ENCODE measurements at regions not wholly inside any gene's neighbourhood (a gene's known extent, or its start where the extent isn't known, plus 50 kb on each side); places are given as distances from the start of the nearest gene placed in this dataset.

GRCh38 chr7:42702647-42703046, 209.2 kb downstream of the C7orf25 start:
- Mint-ChIP-seq H3K4me3 (no peak overlapping the region), H3K27me3 (ENCODE audit: low read depth) (no peaks in the 10 kb centered on the region), H3K9me3 (no peaks in the 10 kb centered on the region), H3K4me1 (peaks cover 37% of the 10 kb centered on the region), H3K27ac (peak overlapping the region in 2 of 3 experiments; percentile 30 to 62), H3K36me3 (ENCODE audit: low read depth) (no peaks in the 10 kb centered on the region)
- no peak for TF ChIP-seq CTCF (IDR thresholded peaks at IDR 0.05; ENCODE audit: unreplicated experiment in 3 of 3)

DNA sequence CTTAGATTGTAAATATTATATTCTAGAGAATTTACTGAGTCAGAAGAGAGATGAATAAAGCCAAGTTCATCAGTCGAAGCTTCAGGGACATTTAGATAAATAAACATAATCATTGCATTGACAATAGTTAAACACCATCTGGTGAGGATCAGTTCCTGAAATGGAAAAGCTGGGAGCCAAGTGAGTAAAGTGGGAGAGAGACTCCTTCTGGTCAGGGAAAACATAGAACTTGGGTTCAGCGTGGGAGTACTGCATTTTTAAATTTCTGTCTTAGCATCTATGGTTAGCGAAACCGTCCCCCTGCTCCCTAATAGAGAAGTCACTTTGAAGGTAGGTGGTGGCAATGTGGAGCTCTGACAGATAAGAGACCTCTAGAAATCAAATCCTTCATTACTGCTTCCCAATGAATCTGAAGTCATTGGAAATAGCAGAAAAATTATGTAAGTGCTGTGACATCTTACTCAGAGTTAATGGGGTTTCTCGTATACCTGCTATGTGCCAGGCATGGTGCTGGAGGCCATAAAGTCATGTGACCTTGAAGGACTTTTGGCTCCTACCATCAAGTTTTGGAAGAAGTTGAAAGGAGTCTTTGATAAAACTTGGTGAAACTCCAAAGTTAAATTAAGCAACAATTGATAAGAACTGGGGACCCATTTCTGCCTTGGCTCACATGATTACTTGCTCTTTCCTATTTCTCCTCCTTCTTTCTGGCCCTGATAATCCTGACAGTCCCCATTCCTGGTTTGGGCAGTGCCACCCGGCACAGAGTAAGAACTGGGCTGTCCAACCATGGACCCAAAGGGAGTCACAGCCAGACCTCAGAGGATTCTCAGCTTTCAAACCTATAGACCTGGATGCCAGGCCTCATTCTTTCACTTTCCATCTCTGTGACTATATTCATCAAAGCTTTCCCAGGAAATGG, 211.2 kb downstream of the C7orf25 start:
- Mint-ChIP-seq H3K4me3 (no peak overlapping the region), H3K27ac (peak overlapping the region; percentile 77 to 98 (median 92)), H3K36me3 (ENCODE audit: low read depth) (no peaks in the 10 kb centered on the region), H3K27me3 (ENCODE audit: low read depth) (no peaks in the 10 kb centered on the region), H3K4me1 (peaks cover 54% of the 10 kb centered on the region), H3K9me3 (no peaks in the 10 kb centered on the region)
- peak in 1 of 3 experiments; percentile 31 for TF ChIP-seq CTCF (IDR thresholded peaks at IDR 0.05; ENCODE audit: unreplicated experiment in 3 of 3)

DNA sequence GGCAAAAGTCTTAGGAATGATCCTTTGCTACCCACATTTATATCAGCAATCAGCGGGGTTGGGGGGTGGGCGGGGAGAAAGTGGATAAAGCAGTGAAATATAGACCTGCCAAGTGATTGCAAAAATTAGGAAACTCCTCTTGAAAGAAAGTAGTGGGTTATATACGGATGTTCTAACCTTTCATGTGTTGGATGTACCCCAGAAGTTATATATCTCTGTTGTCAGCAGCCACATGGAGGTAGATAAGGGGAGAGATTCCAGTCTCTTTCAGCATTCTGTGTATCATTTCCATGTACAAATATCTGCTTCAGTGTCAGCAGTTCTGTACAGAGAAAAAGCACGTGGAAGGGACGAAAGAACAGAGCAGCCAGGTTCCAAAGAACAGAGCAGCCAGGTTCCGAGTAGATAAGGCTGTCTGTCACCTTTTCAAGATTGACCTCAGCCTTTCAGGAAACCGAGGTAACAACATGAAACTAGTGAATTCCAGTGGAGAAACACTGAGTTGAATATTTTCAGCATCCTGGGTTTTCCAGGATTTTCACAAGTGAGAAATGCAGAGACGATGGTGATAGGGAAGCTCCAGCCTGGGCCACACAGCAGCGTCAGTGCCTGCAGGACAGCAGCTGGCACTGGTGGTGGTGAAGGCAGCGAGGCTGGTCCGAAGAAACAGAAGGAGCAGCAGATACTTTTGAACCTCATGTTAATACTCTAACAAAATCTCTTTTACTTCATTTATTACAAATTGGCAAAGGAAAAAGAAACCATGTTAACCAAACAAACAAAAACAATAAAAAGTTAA, 212.3 kb downstream of the C7orf25 start:
- Mint-ChIP-seq H3K9me3 (no peaks in the 10 kb centered on the region), H3K4me3 (peak overlapping the region in 1 of 3 experiments; percentile 31), H3K27ac (peak overlapping the region; percentile 71 to 98 (median 92)), H3K27me3 (ENCODE audit: low read depth) (no peaks in the 10 kb centered on the region), H3K4me1 (peaks cover 64% of the 10 kb centered on the region), H3K36me3 (ENCODE audit: low read depth) (no peaks in the 10 kb centered on the region)
- TF ChIP-seq CTCF (IDR thresholded peaks at IDR 0.05; ENCODE audit: unreplicated experiment in 3 of 3), result no peak

- Mint-ChIP-seq H3K9me3 (no peaks in the 10 kb centered on the region), H3K27ac (peak overlapping the region; percentile 48 to 98 (median 71)), H3K36me3 (ENCODE audit: low read depth) (no peaks in the 10 kb centered on the region), H3K4me3 (peak overlapping the region in 2 of 3 experiments; percentile 13 to 37), H3K4me1 (peaks cover 64% of the 10 kb centered on the region), H3K27me3 (ENCODE audit: low read depth) (no peaks in the 10 kb centered on the region)
- TF ChIP-seq CTCF (IDR thresholded peaks at IDR 0.05; ENCODE audit: unreplicated experiment in 3 of 3), result no peak
Observed at GRCh38 chr7:42698600-42699374, 213.1 kb downstream of the C7orf25 start.

GRCh38 chr7:42694894-42695507, 216.9 kb downstream of the C7orf25 start:
- no peak for TF ChIP-seq CTCF (IDR thresholded peaks at IDR 0.05; ENCODE audit: unreplicated experiment in 3 of 3)
- peak overlapping the region; percentile 77 to 94 (median 77) for H3K27ac Mint-ChIP-seq
- H3K9me3 Mint-ChIP-seq, result no peaks in the 10 kb centered on the region
- peaks cover 70% of the 10 kb centered on the region for H3K4me1 Mint-ChIP-seq
- no peaks in the 10 kb centered on the region for H3K36me3 Mint-ChIP-seq (ENCODE audit: low read depth)
- H3K4me3 Mint-ChIP-seq, result peak overlapping the region in 1 of 3 experiments; percentile 3
- H3K27me3 Mint-ChIP-seq (ENCODE audit: low read depth), result no peaks in the 10 kb centered on the region

Data from nephron (organoid).